NCI-H345 treated with DMSO at 0.1 percent for 48 hours (cell line): ENCODE measurements at regions not wholly inside any gene's neighbourhood (a gene's known extent, or its start where the extent isn't known, plus 50 kb on each side); places are given as distances from the start of the nearest gene placed in this dataset.
"Not testable (repeated sequence)": the region's sequence is repeated elsewhere in the genome, so short reads cannot be mapped to it uniquely, and the experiment has no call there.

ENCODE experiments used
- DNase-seq: peaks from one replicate; lab custom pipeline; 2025; ENCODE audit not compliant: unreplicated experiment; lab: John Stamatoyannopoulos, UW

GRCh38 chr19:30848636-30849425 lies 476.6 kb downstream of the ZNF536 start:
- DNase-seq, result no peak

GRCh38 chr19:30846102-30846501 lies 473.9 kb downstream of the ZNF536 start:
- DNase-seq, result no peak

GRCh38 chr19:30842926-30843325 lies 470.7 kb downstream of the ZNF536 start:
- no peak for DNase-seq

- no peak for DNase-seq
These were observed 469.8 kb downstream of the ZNF536 start for GRCh38 chr19:30841934-30842333.

- no peak for DNase-seq
These were observed 458.7 kb downstream of the ZNF536 start for GRCh38 chr19:30830875-30831274.

GRCh38 chr19:30825505-30825904 lies 453.3 kb downstream of the ZNF536 start:
- DNase-seq, result not testable (repeated sequence)

GRCh38 chr19:30824809-30825208 lies 452.6 kb downstream of the ZNF536 start:
- DNase-seq, result no peak

GRCh38 chr19:30817965-30818567 lies 445.9 kb downstream of the ZNF536 start:
- no peak for DNase-seq

GRCh38 chr19:30817197-30817596 lies 445.0 kb downstream of the ZNF536 start:
- DNase-seq, result no peak

GRCh38 chr19:30815889-30816580 lies 443.9 kb downstream of the ZNF536 start:
- DNase-seq, result no peak

GRCh38 chr19:30812099-30812678 lies 440.0 kb downstream of the ZNF536 start:
- DNase-seq, result no peak

- DNase-seq, result no peak
These were observed 439.4 kb downstream of the ZNF536 start for GRCh38 chr19:30811397-30812098.

- DNase-seq, result no peak
These were observed 438.5 kb downstream of the ZNF536 start for GRCh38 chr19:30810726-30811125.

- no peak for DNase-seq
These were observed 435.1 kb downstream of the ZNF536 start for GRCh38 chr19:30807278-30807677.

- no peak for DNase-seq
These were observed 434.1 kb downstream of the ZNF536 start for GRCh38 chr19:30806311-30806710.

- DNase-seq, result no peak
These were observed 432.6 kb downstream of the ZNF536 start for GRCh38 chr19:30804751-30805150.

- not testable (repeated sequence) for DNase-seq
These were observed 432.1 kb downstream of the ZNF536 start for GRCh38 chr19:30804333-30804732.

GRCh38 chr19:30802424-30803013 lies 430.3 kb downstream of the ZNF536 start:
- DNase-seq, result no peak

- DNase-seq, result no peak
These were observed 427.9 kb downstream of the ZNF536 start for GRCh38 chr19:30799865-30800755.

- DNase-seq, result no peak
These were observed 423.5 kb downstream of the ZNF536 start for GRCh38 chr19:30795727-30796126.
